GM21447 (cell line): ENCODE measurements at regions not wholly inside any gene's neighbourhood (a gene's known extent, or its start where the extent isn't known, plus 50 kb on each side); places are given as distances from the start of the nearest gene placed in this dataset.
A peak's percentile ranks its signal among the peaks of the same experiment; 100 is the strongest.
"Not testable (repeated sequence)": the region's sequence is repeated elsewhere in the genome, so short reads cannot be mapped to it uniquely, and the experiment has no call there.

Experiments used
- ATAC-seq: cut with Tn5 transposase; IDR thresholded peaks from one replicate; pipeline ENCODE4 v1.9.1; 2021; ENCODE audit not compliant: unreplicated experiment

DNA sequence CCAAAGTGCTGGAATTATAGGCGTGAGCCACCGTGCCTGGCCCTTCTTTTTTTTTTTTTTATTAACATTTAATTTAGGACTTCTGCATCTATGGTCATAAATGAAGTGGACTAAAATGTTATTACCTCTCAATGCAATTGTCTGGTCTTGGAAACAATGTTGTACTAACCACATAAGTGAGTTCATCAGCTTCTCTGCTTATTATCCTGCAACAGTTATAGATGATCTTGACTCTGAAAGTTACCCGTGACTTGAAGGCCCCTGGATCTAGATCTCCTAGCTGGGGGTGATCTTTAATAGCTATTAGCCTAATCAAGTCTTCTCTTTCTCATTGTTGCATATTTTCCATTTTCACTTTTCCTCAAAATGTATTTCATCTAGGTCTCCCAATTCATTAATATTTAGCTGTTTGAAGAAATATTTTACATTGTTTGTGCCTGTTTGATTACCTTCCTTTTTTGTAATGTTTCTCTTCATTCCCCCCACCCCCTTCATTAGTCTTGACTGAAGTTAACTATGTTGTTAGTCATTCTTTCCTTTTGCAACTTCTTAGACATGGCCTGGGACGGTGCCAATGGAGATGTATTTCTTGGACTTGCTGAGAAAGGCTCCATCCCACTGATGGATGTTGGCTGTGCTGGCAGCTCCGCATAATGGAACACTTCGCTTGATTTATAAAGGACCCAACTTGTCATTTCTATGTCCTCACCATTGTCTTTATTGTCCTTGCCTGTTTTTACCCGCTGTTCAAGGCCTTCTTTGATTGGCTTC is 141.6 kb upstream of the RIOK3 start:
- ATAC-seq = no peak

DNA sequence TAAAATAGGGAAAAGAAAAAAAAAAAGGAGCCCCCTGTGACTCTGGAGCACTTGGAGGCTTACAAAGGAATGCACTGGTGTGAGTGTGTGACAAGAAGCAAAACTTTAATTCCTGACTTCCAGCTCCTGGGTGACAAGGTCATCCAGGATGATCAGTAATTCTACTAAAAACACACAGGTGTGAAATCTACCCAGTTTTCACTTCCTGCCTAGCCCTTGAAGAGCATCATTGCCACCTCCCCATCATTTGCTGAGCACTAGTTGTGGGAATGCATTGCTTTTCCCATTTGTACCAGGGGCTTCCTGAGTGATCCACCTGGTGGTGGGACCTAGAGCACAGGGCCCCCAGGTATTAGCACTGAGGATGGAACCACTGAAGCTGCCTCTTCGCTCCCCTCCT is 139.7 kb upstream of the RIOK3 start:
- no peak for ATAC-seq

DNA sequence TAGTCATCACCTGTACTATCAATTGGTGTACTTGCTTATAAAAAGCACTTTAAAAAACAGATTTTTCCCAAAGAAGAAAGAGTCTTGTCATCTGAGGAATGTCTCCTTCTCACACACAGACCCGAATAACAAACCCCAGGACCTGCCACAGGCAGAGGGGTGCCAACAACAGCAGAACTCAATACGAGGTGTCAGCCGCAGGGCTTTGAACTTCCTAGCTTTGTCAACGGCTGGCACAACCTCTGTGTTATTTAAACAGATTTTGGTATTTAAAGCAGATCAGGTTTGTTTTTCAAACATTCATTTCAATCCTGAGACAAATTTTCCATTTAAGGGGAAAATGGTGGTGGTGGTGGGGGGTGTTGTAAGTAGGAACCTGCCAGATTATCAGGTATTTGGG is 138.4 kb upstream of the RIOK3 start:
- no peak for ATAC-seq

DNA sequence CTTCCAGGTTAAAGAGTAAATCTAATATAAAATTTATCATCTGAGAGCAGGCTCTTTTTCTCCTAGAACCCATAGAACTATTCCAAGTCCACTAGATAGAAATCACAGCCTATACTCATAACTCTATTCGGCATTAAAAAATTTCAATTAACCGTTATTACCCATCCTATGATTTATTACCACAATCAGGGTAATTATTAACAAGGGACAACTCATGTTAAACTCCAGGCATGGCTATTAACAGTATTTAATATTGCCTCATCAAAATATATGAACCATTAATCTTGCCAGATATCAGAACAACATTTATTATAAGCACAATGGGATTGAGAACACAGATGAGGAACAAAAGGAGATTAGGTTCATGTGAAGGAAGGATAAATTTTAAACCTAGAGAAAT is 136.8 kb upstream of the RIOK3 start:
- ATAC-seq = no peak

DNA sequence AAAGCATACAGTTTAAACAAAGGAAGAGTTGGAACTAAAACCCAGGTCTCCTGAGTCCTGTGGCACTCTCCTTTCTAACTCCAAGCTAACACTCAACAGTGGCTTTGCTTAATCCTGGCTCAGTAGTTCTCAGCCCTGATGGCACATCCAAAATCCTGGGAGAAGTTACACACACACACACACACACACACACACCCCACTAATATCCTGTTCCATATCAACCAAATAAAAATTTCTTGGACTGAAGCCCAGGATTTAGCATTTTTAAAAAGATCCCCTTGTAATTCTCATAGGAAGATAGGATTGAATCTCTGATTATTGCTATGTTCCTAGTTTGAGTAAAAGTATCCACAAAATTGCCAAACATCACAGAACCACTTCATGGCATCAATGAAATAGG is 136.1 kb upstream of the RIOK3 start:
- ATAC-seq = no peak

DNA sequence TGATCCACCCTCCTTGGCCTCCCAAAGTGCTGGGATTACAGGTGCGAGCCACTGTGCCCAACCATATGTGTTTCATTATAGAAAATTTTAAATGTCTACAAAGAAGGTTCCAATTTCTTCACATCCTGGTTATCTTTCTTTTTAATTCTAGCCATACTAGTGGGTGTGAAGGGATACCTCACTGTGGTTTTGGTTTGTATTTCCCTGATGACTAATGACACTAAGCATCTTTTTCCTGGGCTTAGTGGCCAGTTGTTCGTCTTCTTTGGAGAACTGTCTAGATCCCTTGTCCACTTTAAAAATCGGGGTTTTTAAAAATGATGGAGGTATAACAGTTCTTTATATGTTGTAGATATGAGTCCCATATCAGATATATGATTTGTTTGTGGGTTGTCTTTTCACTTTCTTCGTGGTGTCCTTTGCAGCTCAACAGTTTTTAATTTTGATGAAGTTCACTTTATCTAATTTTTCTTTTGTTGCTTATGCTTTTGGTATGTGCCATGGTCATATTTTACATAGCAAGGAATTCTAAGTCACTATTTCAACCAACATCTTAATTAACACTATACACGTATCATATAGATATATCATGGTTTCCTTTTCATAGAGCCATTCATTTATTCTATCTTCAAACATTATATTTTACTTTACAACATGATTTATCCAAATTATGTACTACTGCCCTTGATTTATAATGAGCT is 135.0 kb upstream of the RIOK3 start:
- no peak for ATAC-seq

DNA sequence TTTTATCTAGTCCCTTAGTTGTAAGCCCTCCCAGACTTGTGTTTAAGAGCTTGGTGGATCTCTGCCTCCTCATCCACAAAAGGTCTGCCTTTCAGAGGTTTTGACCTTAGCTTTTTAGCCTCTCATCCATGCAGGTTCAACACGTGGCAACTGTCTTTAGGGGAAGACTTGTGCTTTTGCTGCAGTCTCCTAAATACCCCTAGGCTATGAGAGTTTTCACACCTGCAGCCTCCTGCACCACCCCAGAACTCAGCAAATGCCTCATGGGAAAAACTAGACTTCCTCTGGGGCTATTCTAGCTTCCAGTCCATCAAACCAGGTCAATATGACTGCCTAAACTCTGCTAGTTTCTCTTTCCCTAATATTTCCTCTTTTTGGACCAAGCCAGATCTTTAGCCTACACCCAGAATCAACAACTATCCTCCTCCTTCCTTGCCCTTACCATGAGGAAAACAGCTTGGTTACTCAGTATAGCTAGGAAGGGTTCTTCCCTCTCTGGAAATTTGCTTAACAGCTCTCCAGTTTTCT is 132.3 kb upstream of the RIOK3 start:
- no peak for ATAC-seq

DNA sequence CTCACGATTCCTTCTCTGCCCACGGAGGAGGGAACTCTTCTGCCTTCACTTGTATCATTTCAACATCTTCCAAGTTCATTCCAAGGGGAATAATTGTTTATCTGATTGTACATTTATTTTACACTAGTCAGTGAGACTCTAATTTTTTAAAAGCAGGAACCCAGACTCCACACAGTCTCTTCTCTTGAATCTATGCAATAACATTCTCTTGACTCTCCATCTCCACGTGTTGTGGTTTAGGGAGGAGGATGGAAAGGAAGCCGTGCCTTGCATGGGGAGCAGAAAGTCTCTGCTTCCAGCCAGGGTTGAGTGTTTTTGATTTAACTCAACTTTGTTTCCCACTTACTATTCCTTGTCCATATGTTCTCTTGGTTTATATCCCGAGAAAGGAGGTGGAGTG is 131.1 kb upstream of the RIOK3 start:
- ATAC-seq = no peak

DNA sequence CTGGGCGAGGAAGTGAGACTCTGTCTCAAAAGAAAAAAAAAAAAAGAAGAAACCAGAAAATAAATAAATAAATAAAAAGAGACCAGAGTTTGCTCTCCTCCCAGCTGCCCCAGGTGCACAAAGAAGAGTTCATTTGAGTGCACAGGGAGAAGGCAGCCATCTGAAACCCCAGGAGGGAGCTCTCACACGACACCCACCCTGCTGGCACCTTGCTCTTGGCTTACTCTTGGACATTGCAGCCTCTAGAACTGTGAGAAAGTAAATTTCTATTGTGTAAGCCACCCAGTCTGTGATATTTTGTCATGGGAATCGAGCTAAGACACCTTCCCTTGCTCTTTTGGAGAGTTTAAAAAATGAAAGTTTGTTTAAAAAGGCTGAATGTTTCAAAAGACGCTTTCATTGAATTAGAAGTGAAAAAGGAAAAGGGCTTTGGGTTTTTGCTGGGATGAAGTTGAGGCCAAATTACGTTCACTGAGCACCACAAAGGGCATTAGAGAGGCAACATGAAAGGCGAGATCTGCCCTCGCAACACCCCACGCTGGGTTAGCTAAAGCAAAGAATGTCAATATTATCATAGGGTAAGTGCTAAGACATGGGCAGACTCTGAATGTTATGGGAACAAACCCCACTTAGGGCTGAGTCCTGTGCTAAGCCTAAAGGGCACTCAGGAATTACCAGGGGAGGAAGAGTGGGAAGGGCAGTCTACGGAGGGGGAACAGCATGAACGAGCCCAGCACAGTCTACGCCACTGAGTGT is 128.9 kb upstream of the RIOK3 start:
- ATAC-seq = no peak

DNA sequence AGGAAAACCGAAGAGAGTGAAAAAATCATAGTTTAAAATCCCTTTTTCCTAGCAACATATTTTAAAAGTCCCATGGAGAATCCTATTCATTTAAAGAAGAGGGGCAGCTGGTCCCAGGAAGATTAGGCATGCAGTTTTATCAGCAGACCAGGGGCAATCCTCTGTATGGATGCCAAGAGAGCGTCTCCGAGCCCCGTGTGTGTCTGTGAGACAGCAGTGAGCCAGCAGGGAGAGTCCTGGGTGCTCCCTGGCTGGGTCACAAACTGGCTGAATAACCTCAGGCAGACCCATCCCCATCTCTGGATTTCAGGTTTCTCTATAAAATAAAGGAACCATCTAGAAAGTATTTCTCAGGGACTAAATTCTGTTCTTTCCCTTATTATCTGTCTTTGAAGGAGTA is 128.2 kb upstream of the RIOK3 start:
- no peak for ATAC-seq

DNA sequence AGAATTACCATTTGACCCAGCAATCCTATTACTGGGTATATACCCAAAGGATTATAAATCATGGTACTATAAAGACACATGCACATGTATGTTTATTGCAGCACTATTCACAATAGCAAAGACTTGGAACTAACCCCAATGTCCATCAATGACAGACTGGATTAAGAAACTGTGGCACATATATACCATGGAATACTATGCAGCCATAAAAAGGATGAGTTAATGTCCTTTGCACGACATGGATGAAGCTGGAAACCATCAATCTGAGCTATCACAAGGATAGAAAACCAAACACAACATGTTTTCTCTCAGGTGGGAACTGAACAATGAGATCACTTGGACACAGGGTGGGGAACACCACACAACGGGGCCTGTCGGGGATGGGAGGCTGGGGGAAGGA is 123.4 kb upstream of the RIOK3 start:
- not testable (repeated sequence) for ATAC-seq

DNA sequence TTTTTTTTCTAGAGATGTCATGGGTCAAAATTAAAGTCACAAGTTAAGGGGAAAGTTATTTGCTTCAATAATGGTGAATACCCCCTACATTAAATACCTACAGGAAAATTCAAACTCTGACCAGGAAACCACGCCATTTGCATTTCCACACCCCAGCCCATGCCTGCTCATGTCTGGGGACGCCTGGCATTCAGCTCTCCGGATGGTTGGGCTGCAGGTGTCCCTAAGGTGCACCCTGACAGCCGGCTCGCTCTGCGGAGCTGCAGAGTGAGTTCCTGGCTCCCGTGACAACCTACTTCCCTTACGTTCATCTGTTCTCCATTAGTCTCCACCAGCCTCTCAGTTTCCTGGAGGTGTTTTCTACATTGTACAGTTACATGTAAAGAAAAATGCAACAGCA is 122.7 kb upstream of the RIOK3 start:
- peak; percentile 87 for ATAC-seq

DNA sequence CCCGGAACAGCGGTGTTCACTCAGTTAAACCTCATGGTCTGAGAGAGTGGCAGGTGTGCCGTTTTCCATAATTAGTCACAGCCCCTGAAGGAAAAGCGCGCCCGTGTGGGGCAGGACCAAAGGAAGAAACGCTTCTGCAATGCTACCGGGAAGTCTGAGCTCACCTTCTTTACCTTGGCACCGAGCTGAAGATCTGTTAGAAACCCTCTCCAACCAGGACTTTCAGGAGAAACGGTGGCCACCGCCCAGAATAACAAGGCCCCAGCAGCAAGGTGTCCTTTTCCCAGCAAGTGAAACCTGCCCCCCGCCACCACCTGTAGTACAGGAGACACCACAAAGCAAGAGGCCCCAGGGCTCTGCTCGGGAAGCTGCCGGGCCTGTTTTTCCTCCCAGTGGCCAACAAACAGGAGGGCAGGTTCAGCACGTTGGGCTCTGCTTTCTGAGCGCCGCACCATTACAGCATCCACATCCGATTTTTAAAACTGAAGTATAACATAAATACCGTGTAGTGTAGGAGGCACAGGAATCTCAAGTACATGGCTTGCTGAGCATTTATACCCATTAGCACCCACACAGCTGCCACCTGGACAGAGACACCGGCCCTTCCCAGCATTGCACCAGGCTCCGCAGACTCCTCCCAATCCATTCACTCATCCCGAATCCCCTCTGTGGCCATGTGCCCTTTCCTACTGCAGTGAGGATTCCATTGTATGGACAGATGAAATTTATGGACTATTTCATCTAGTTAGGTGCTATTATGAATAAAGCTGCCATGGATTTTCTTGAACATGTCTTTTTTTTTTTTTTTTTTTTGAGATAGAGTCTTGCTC is 121.8 kb upstream of the RIOK3 start:
- no peak for ATAC-seq

DNA sequence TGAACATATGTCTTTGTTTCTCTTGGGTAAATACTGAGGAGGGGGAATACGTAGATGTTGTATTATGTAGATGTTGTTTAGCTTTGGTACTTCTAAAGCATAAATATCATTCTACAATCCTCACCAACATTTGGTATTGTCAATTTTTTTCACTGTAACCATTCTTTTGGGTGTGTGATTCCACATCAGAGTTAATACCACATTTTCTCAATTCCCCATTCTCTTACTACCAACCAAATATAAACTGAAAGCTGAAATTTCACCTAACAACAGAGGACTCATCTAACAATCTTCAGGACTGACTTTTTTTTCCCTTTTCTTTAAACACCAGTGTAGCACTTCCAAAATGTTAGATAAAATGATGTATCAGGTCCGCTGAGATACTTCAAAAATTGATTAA is 120.7 kb upstream of the RIOK3 start:
- no peak for ATAC-seq

DNA sequence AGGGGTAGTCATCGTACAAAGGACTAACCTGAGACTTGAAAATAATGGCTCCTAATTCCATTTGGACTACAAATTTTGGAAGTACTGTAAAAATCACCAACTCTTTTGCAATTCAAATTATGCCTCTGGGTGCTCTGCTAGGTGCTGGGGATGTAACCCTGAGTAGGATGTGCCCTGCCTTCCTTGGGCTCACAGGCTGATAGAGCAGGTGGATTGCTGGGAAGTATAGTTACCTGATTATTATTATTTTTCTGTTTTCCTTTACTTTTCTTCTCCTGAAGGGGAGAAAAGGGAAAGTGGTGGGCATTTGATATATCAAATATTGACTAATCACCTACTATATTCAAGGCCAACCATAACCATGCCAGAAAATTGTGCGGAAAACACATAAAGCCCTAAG is 119.3 kb upstream of the RIOK3 start:
- ATAC-seq = no peak

DNA sequence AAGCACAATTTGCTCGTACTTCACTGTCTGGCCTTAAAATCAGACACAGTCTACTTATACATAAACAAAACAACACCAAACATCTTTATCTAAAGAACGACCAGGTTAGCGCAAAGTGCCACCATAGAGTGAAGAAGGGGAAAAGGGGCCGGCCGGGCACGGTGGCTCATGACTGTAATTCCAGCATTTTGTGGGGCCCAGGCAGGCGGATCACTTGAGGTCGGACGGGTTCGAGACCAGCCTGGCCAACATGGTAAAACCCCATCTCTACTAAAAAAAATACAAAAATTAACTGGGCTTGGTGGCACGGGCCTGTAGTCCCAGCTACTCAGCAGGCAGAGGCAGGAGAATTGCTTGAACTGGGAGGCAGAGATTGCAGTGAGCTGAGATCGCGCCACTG is 118.5 kb upstream of the RIOK3 start:
- ATAC-seq = no peak

DNA sequence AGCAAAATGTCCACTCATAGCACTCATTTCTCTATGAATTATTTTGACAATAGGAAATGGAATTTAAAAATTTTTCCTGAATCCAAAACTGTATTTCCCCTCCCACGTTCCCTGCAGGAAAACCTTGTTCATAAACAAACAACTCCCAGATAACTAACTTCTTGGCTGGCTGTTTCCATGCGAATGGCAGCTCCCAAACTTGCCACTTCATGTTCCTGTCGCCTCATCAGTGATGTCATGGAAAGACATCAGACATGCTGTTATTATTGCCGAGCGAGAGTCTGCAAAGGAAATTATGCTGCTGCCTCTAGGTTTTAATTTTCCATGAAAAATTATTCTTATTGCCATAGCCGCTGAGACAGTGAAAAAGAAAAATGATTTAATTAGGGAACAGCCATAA is 117.0 kb upstream of the RIOK3 start:
- ATAC-seq = no peak

DNA sequence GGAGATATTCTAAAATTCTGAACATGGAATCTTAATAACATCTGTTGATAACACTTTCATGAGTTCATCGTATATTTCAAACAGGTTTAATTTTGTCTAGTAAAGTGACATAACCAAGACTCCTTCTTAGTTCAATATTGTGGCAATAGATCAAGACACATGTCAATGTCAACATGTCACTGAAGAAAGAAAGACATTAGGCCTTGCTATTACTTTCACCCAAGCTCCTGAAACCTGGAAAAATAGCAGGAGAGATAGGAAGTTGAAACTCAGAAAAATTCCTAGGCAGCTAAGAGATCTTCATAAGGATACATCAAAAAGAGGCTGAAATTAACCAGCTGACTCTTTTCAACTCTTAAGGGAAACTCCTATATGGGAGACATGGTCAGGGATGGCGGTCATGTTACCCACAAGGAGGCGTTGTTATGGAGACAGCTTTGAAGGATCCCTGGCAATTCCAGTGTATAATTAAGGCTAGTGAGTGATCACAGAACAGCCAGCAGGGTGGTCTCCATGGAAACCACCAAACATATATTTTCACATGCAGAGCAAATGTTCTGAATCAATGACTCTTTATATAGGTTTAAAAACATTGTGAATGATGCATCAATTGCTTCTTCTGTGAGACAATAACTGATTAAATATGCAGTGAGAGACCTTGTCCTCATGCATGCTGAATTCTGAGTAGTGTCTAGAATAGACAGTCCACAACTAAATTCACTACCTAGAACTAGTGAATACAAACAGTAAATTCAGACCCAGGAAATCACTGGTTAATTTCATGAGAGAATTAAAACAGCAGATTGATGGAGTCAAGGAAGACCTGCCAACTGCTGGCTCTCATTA is 115.3 kb upstream of the RIOK3 start:
- ATAC-seq = no peak

DNA sequence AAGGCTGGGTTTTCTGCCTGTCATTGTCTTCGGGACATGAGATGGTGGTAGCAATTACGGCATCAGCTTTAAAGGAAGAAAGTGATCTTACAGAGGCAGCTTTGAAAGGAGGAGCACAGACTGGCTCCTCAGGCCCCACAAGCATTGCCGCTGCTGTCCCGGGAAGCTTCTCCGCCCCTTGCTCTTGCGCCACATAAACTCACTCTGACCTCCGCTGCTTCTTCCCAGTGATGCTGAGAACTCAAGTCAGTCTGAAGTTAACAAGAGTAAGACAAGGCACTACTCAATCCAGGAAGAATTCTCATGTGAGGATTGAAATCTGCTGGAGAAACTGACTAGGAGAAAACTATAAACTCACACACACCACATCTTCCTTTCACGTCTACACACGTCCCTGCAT is 112.4 kb upstream of the RIOK3 start:
- ATAC-seq = no peak

DNA sequence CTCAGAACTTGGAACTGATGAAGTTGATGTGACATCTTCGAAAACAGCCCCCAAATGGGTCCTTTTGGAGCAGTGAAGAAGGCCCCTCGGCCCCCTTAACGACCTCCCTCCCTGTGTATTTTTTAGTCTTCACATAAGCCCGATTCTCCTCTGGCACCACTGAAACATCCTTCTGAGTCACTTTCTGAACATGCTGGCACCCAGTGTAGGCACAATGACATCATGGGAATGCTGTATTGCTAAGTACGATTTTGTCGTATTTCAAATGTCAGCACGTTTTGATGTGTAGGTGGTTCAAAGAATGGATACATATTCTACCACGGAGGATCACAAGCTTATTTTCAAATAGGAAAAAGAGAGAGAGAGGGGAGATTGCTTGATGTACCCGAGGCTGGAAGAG is 111.7 kb upstream of the RIOK3 start:
- ATAC-seq = no peak
